ENCODE measurements at regions not wholly inside any gene's neighbourhood (a gene's known extent, or its start where the extent isn't known, plus 50 kb on each side); places are given as distances from the start of the nearest gene placed in this dataset.
"Not testable (repeated sequence)": the region's sequence is repeated elsewhere in the genome, so short reads cannot be mapped to it uniquely, and the experiment has no call there.

GRCh38 chr2:89145342-89145741 is 453.9 kb downstream of the RPIA start:
- not testable (repeated sequence) for H3K4me3 Mint-ChIP-seq; H3K27ac Mint-ChIP-seq; H3K27me3 Mint-ChIP-seq; DNase-seq; H3K4me1 Mint-ChIP-seq (ENCODE audit: low read depth in 2 of 2); H3K36me3 Mint-ChIP-seq (ENCODE audit: insufficient read depth); H3K9me3 Mint-ChIP-seq; ATAC-seq (replicated peaks)

- not testable (repeated sequence) for DNase-seq; H3K4me1 Mint-ChIP-seq (ENCODE audit: low read depth in 2 of 2); ATAC-seq (replicated peaks); H3K36me3 Mint-ChIP-seq (ENCODE audit: insufficient read depth); H3K27ac Mint-ChIP-seq; H3K27me3 Mint-ChIP-seq; H3K9me3 Mint-ChIP-seq; H3K4me3 Mint-ChIP-seq
Measured at GRCh38 chr2:89148256-89148655, 456.8 kb downstream of the RPIA start.

GRCh38 chr2:89151699-89152098 is 460.2 kb downstream of the RPIA start:
- not testable (repeated sequence) for H3K4me1 Mint-ChIP-seq (ENCODE audit: low read depth in 2 of 2); DNase-seq; ATAC-seq (replicated peaks); H3K36me3 Mint-ChIP-seq (ENCODE audit: insufficient read depth); H3K4me3 Mint-ChIP-seq; H3K9me3 Mint-ChIP-seq; H3K27ac Mint-ChIP-seq; H3K27me3 Mint-ChIP-seq

GRCh38 chr2:89152501-89152900 is 461.0 kb downstream of the RPIA start:
- H3K9me3 Mint-ChIP-seq; DNase-seq; ATAC-seq (replicated peaks); H3K36me3 Mint-ChIP-seq (ENCODE audit: insufficient read depth); H3K27ac Mint-ChIP-seq; H3K4me3 Mint-ChIP-seq; H3K4me1 Mint-ChIP-seq (ENCODE audit: low read depth in 2 of 2); H3K27me3 Mint-ChIP-seq: not testable (repeated sequence)

GRCh38 chr2:89153210-89153609 is 461.7 kb downstream of the RPIA start:
- not testable (repeated sequence) for H3K9me3 Mint-ChIP-seq; H3K4me1 Mint-ChIP-seq (ENCODE audit: low read depth in 2 of 2); H3K27me3 Mint-ChIP-seq; H3K4me3 Mint-ChIP-seq; H3K27ac Mint-ChIP-seq; DNase-seq; ATAC-seq (replicated peaks); H3K36me3 Mint-ChIP-seq (ENCODE audit: insufficient read depth)

- not testable (repeated sequence) for H3K27ac Mint-ChIP-seq; H3K27me3 Mint-ChIP-seq; ATAC-seq (replicated peaks); H3K36me3 Mint-ChIP-seq (ENCODE audit: insufficient read depth); H3K4me1 Mint-ChIP-seq (ENCODE audit: low read depth in 2 of 2); DNase-seq; H3K9me3 Mint-ChIP-seq; H3K4me3 Mint-ChIP-seq
Measured at GRCh38 chr2:89154247-89154682, 462.8 kb downstream of the RPIA start.

- not testable (repeated sequence) for H3K36me3 Mint-ChIP-seq (ENCODE audit: insufficient read depth); H3K27ac Mint-ChIP-seq; H3K27me3 Mint-ChIP-seq; DNase-seq; ATAC-seq (replicated peaks); H3K4me1 Mint-ChIP-seq (ENCODE audit: low read depth in 2 of 2); H3K4me3 Mint-ChIP-seq; H3K9me3 Mint-ChIP-seq
Measured at GRCh38 chr2:89160306-89160705, 468.8 kb downstream of the RPIA start.

- not testable (repeated sequence) for H3K9me3 Mint-ChIP-seq; ATAC-seq (replicated peaks); H3K27ac Mint-ChIP-seq; DNase-seq; H3K4me3 Mint-ChIP-seq; H3K36me3 Mint-ChIP-seq (ENCODE audit: insufficient read depth); H3K27me3 Mint-ChIP-seq; H3K4me1 Mint-ChIP-seq (ENCODE audit: low read depth in 2 of 2)
Measured at GRCh38 chr2:89161626-89162025, 470.2 kb downstream of the RPIA start.

GRCh38 chr2:89170506-89171173 is 479.2 kb downstream of the RPIA start:
- ATAC-seq (replicated peaks), result not testable (repeated sequence)

GRCh38 chr2:89171174-89171519 is 479.7 kb downstream of the RPIA start:
- H3K9me3 Mint-ChIP-seq; ATAC-seq (replicated peaks); H3K27ac Mint-ChIP-seq; H3K4me1 Mint-ChIP-seq (ENCODE audit: low read depth in 2 of 2); H3K4me3 Mint-ChIP-seq; DNase-seq; H3K27me3 Mint-ChIP-seq; H3K36me3 Mint-ChIP-seq (ENCODE audit: insufficient read depth): not testable (repeated sequence)

More at GRCh38 chr2:89170506-89171173, 479.2 kb downstream of the RPIA start:
- not testable (repeated sequence) for H3K9me3 Mint-ChIP-seq; DNase-seq; H3K4me3 Mint-ChIP-seq; H3K27me3 Mint-ChIP-seq; H3K4me1 Mint-ChIP-seq (ENCODE audit: low read depth in 2 of 2); H3K27ac Mint-ChIP-seq; H3K36me3 Mint-ChIP-seq (ENCODE audit: insufficient read depth)

GRCh38 chr2:89177004-89177403 is 485.5 kb downstream of the RPIA start:
- not testable (repeated sequence) for H3K4me1 Mint-ChIP-seq (ENCODE audit: low read depth in 2 of 2); H3K4me3 Mint-ChIP-seq; H3K36me3 Mint-ChIP-seq (ENCODE audit: insufficient read depth); DNase-seq; H3K9me3 Mint-ChIP-seq; ATAC-seq (replicated peaks); H3K27me3 Mint-ChIP-seq; H3K27ac Mint-ChIP-seq

- not testable (repeated sequence) for H3K27ac Mint-ChIP-seq; H3K36me3 Mint-ChIP-seq (ENCODE audit: insufficient read depth); H3K9me3 Mint-ChIP-seq; H3K4me3 Mint-ChIP-seq; H3K27me3 Mint-ChIP-seq; ATAC-seq (replicated peaks); DNase-seq; H3K4me1 Mint-ChIP-seq (ENCODE audit: low read depth in 2 of 2)
Measured at GRCh38 chr2:89182221-89182620, 490.7 kb downstream of the RPIA start.

GRCh38 chr2:89184746-89185145 is 493.3 kb downstream of the RPIA start:
- H3K4me3 Mint-ChIP-seq; H3K27ac Mint-ChIP-seq; H3K36me3 Mint-ChIP-seq (ENCODE audit: insufficient read depth); H3K9me3 Mint-ChIP-seq; H3K27me3 Mint-ChIP-seq; H3K4me1 Mint-ChIP-seq (ENCODE audit: low read depth in 2 of 2); ATAC-seq (replicated peaks); DNase-seq: not testable (repeated sequence)

GRCh38 chr2:89195636-89196251 is 504.3 kb downstream of the RPIA start:
- H3K9me3 Mint-ChIP-seq; H3K27ac Mint-ChIP-seq; H3K27me3 Mint-ChIP-seq; DNase-seq; ATAC-seq (replicated peaks); H3K4me1 Mint-ChIP-seq (ENCODE audit: low read depth in 2 of 2); H3K4me3 Mint-ChIP-seq; H3K36me3 Mint-ChIP-seq (ENCODE audit: insufficient read depth): not testable (repeated sequence)
